Neural crest cell (in vitro differentiated cells): ENCODE measurements at regions not wholly inside any gene's neighbourhood (a gene's known extent, or its start where the extent isn't known, plus 50 kb on each side); places are given as distances from the start of the nearest gene placed in this dataset.

Experiments
- DNase-seq: peaks from one replicate; pipeline ENCODE4 v3.0.0; 2021; ENCODE audit warnings: low read depth, mixed read lengths, low spot score
- H3K27ac Mint-ChIP-seq: one replicate; pipeline ENCODE4 v1.8.0; 2021; ENCODE audit warnings: mild to moderate bottlenecking, mixed read lengths; ENCODE audit not compliant: unreplicated experiment
- H3K27me3 Mint-ChIP-seq: 2 replicates; pipeline ENCODE4 v1.8.0; 2021; ENCODE audit warnings: low read depth, mild to moderate bottlenecking, mixed read lengths
- H3K36me3 Mint-ChIP-seq: 2 replicates; pipeline ENCODE4 v1.8.0; 2021; ENCODE audit warnings: low read depth, mild to moderate bottlenecking, mixed read lengths
- H3K4me1 Mint-ChIP-seq: 2 replicates; pipeline ENCODE4 v1.8.0; 2021; ENCODE audit warnings: mixed read lengths
- H3K4me3 Mint-ChIP-seq: one replicate; pipeline ENCODE4 v1.8.0; 2021; ENCODE audit warnings: mild to moderate bottlenecking, mixed read lengths
- H3K9me3 Mint-ChIP-seq: 2 replicates; pipeline ENCODE4 v1.8.0; 2021; ENCODE audit warnings: mixed read lengths
- TF ChIP-seq, protein P1 (sequence below): fragments of 200-600 bp; sonication (generic); conservative IDR thresholded peaks from 2 replicates; pipeline ENCODE4 v1.5.0; 2021; ENCODE audit warnings: antibody characterized with exemption, mild to moderate bottlenecking

DNA sequence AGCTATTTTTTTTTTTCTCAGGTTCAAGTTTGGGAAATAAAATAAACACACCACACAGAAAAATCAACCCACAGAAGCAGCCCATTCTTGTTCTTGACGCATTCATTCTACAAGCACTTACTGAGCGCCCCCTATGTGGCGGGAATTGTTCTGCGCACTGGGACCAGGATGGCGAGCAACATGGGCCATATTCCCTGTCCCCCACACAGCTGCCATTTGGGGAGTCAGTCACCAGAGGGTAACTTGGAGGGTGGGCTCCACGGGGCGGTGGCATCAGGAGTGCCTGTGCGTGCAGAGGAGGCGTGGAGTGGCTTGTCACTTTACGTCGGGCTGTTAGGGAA, 185.0 kb upstream of the PDE10A start:
- H3K27me3 Mint-ChIP-seq = peaks cover 19% of the 10 kb centered on the region
- TF ChIP-seq, protein P1, sequence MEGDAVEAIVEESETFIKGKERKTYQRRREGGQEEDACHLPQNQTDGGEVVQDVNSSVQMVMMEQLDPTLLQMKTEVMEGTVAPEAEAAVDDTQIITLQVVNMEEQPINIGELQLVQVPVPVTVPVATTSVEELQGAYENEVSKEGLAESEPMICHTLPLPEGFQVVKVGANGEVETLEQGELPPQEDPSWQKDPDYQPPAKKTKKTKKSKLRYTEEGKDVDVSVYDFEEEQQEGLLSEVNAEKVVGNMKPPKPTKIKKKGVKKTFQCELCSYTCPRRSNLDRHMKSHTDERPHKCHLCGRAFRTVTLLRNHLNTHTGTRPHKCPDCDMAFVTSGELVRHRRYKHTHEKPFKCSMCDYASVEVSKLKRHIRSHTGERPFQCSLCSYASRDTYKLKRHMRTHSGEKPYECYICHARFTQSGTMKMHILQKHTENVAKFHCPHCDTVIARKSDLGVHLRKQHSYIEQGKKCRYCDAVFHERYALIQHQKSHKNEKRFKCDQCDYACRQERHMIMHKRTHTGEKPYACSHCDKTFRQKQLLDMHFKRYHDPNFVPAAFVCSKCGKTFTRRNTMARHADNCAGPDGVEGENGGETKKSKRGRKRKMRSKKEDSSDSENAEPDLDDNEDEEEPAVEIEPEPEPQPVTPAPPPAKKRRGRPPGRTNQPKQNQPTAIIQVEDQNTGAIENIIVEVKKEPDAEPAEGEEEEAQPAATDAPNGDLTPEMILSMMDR = peak; percentile 31
- no peaks in the 10 kb centered on the region for H3K36me3 Mint-ChIP-seq
- DNase-seq = no peak
- H3K4me1 Mint-ChIP-seq = peaks cover 49% of the 10 kb centered on the region
- no peak overlapping the region for H3K4me3 Mint-ChIP-seq
- no peaks in the 10 kb centered on the region for H3K9me3 Mint-ChIP-seq
- no peak overlapping the region for H3K27ac Mint-ChIP-seq

DNA sequence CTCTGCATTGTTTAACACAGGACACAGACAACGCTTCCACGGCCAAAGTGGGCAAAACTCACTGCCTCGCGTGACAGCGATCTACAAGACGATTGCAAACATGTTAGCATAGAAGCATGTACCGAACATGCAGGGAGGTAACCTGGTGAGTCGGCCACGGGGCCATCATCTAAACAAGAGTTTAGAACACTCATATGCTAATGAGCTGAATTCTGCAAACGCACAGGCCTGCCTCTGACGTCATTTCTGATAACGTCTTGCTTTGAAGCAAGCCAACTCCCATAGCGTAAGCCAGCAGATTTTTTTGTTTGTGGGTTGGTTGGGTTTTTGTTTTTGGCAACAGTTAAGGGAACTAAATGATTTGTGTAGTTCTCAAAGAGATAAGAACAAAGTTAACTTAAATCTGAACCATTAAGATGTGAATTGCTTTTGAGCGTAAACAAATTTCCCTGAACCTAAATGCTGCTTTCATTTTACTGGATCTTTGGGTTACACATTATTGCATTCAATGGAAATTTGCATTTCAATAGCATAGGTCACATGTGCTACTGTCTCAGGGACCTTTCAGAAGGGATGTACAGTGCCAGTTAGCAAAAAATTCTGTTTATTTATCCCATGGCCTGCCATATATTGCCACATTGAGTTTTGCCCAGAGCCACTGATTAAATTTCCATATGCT, 184.5 kb upstream of the PDE10A start:
- Mint-ChIP-seq H3K27me3 (peaks cover 14% of the 10 kb centered on the region), H3K4me3 (no peak overlapping the region), H3K9me3 (no peaks in the 10 kb centered on the region), H3K36me3 (no peaks in the 10 kb centered on the region), H3K4me1 (peaks cover 54% of the 10 kb centered on the region), H3K27ac (no peak overlapping the region)
- DNase-seq = no peak
- TF ChIP-seq, protein P1 = no peak

DNA sequence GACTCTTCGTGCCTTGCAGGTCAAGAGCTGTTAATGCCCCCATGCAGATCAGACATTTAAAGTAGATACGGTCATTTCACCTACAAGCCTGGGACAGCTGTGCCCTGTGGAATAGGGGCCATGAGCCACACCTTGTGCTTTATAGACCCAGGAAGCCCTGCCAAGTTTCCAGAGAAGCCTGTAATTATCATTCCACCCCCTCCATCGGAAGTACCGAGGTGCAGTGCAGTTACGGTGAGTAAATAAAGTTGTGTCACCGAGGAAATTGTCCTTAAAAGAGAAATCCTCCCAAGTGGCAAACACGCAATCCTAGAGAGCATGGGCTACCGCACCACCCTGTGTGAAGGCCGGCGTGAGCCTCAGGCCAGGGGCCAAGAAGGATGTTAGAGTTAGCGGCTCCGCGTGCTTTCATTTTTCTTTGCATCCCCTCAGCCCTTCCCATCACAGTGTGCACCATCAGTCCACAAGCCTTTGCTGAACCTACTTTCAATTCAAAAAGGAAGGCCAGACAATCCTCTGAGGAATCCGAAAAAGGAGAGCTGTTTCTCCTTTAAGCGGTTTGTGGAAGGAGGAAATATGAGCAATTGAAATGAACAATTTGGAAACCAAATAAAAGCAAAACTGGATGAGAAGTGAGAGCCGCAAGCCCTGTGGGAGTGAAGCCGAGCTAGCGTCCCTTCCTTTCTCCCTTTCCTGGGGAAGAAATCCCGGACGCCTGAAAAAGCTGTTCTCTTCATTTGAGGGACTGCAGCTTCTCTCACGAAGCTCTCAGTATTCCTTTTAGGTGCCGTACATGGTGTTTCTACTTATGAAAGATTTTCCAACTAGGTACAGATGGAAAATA, 183.3 kb upstream of the PDE10A start:
- Mint-ChIP-seq H3K27ac (no peak overlapping the region), H3K4me1 (peaks cover 55% of the 10 kb centered on the region), H3K27me3 (peaks cover 6% of the 10 kb centered on the region), H3K36me3 (no peaks in the 10 kb centered on the region), H3K9me3 (no peaks in the 10 kb centered on the region), H3K4me3 (no peak overlapping the region)
- no peak for DNase-seq
- TF ChIP-seq, protein P1 = no peak

DNA sequence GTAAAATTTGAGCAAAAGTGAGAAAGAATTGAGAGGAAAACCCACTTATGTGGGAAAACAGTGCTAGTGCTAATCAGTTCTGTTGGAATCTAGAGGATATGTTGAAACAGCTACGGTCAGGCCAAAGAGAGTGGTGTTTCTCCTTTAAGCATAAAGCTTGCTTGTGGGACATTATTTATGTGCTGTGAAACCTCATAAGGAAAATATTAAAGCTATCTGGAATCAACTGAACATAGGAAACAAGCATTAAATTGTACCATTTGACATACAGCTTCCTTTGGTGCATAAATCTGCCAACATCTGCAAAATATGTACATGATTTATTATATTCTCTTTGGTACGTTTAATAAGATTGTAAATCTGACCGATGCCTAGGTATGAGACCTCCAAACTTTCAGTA, 182.5 kb upstream of the PDE10A start:
- no peak overlapping the region for H3K27ac Mint-ChIP-seq
- H3K9me3 Mint-ChIP-seq = no peaks in the 10 kb centered on the region
- H3K4me3 Mint-ChIP-seq = no peak overlapping the region
- H3K4me1 Mint-ChIP-seq = peaks cover 55% of the 10 kb centered on the region
- DNase-seq = no peak
- H3K27me3 Mint-ChIP-seq = peaks cover 4% of the 10 kb centered on the region
- H3K36me3 Mint-ChIP-seq = no peaks in the 10 kb centered on the region
- TF ChIP-seq, protein P1 = no peak

DNA sequence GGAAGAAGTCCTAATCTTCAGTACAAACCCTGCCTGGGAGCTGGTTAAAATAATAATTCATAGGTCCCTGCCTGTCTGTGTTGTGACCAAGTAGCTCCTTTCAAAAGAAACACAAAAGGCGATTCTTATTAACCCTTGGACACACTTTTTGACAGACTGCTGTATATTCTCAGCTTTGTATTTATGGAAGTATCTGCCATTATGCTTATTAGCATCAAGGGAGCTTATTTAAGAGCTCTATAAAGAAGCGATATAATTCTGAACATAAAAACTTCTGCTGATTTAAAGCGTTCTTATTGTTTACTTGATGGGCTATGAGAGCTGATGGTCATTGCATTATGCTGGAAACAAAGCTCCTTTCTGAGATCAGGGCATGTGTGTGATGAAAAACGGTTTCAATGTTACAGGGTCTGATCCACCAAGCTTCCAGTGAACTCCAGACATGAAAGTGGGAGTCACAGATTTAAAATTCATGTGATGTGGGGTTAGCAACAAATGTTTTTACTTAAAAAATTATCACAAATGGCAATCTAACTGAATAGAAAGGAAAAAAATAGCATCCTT, 181.8 kb upstream of the PDE10A start:
- no peak for DNase-seq
- H3K27ac Mint-ChIP-seq = no peak overlapping the region

More for the DNA sequence above, 181.8 kb upstream of the PDE10A start:
- Mint-ChIP-seq H3K36me3 (no peaks in the 10 kb centered on the region), H3K4me1 (peaks cover 50% of the 10 kb centered on the region), H3K9me3 (peaks cover 2% of the 10 kb centered on the region), H3K4me3 (no peak overlapping the region), H3K27me3 (peaks cover 4% of the 10 kb centered on the region)
- TF ChIP-seq, protein P1 = no peak
